GM18511 (cell line): ENCODE measurements at regions not wholly inside any gene's neighbourhood (a gene's known extent, or its start where the extent isn't known, plus 50 kb on each side); places are given as distances from the start of the nearest gene placed in this dataset.
"Not testable (repeated sequence)": the region's sequence is repeated elsewhere in the genome, so short reads cannot be mapped to it uniquely, and the experiment has no call there.

Experiments used
- ATAC-seq: cut with Tn5 transposase; IDR thresholded peaks from one replicate; pipeline ENCODE4 v1.9.1; 2021; ENCODE audit warnings: mild to moderate bottlenecking, moderate library complexity; ENCODE audit not compliant: unreplicated experiment

- no peak for ATAC-seq
These were observed 600.1 kb upstream of the RGMB start for GRCh38 chr5:98173334-98173733.

- ATAC-seq = no peak
These were observed 598.0 kb upstream of the RGMB start for GRCh38 chr5:98175474-98175873.

- no peak for ATAC-seq
These were observed 593.4 kb upstream of the RGMB start for GRCh38 chr5:98179791-98180755.

GRCh38 chr5:98186128-98186527 is 587.3 kb upstream of the RGMB start:
- ATAC-seq = no peak

- ATAC-seq = no peak
These were observed 585.5 kb upstream of the RGMB start for GRCh38 chr5:98187945-98188344.

GRCh38 chr5:98190344-98190743 is 583.1 kb upstream of the RGMB start:
- ATAC-seq = not testable (repeated sequence)

- no peak for ATAC-seq
These were observed 579.3 kb upstream of the RGMB start for GRCh38 chr5:98193921-98194760.

- no peak for ATAC-seq
These were observed 572.5 kb upstream of the RGMB start for GRCh38 chr5:98200726-98201541.

GRCh38 chr5:98204798-98205197 is 568.7 kb upstream of the RGMB start:
- no peak for ATAC-seq

- ATAC-seq = no peak
These were observed 567.6 kb upstream of the RGMB start for GRCh38 chr5:98205691-98206461.

- ATAC-seq = no peak
These were observed 566.9 kb upstream of the RGMB start for GRCh38 chr5:98206566-98206965.

- ATAC-seq = no peak
These were observed 564.0 kb upstream of the RGMB start for GRCh38 chr5:98209418-98209817.

- no peak for ATAC-seq
These were observed 559.0 kb upstream of the RGMB start for GRCh38 chr5:98214240-98215051.

- ATAC-seq = no peak
These were observed 556.3 kb upstream of the RGMB start for GRCh38 chr5:98217138-98217537.

GRCh38 chr5:98218838-98219237 is 554.6 kb upstream of the RGMB start:
- ATAC-seq = no peak

GRCh38 chr5:98227489-98227888 is 546.0 kb upstream of the RGMB start:
- no peak for ATAC-seq

GRCh38 chr5:98231089-98231488 is 542.4 kb upstream of the RGMB start:
- ATAC-seq = no peak

GRCh38 chr5:98237794-98238193 is 535.7 kb upstream of the RGMB start:
- not testable (repeated sequence) for ATAC-seq

GRCh38 chr5:98243972-98244371 is 529.5 kb upstream of the RGMB start:
- ATAC-seq = no peak
